Suprapubic skin (tissue), 3 donors: ENCODE measurements at regions not wholly inside any gene's neighbourhood (a gene's known extent, or its start where the extent isn't known, plus 50 kb on each side); places are given as distances from the start of the nearest gene placed in this dataset.

ENCODE experiments used
- EP300 ChIP-seq: sonication (generic); formaldehyde crosslinking; IDR thresholded peaks from one replicate; pipeline ENCODE4 v1.6.1; 2017; ENCODE audit warnings: antibody characterized with exemption
- TF ChIP-seq, protein P1 (sequence below), 2 donors: fragments of 200-600 bp in 1 of 2; fragments of 450-650 bp in 1 of 2; sonication (generic) in 1 of 2; IDR thresholded peaks; one replicate each; pipeline ENCODE4 v1.5.1; 2016 to 2019; ENCODE audit warnings: antibody characterized with exemption in 2 of 2, mild to moderate bottlenecking in 1 of 2, moderate library complexity in 1 of 2

DNA sequence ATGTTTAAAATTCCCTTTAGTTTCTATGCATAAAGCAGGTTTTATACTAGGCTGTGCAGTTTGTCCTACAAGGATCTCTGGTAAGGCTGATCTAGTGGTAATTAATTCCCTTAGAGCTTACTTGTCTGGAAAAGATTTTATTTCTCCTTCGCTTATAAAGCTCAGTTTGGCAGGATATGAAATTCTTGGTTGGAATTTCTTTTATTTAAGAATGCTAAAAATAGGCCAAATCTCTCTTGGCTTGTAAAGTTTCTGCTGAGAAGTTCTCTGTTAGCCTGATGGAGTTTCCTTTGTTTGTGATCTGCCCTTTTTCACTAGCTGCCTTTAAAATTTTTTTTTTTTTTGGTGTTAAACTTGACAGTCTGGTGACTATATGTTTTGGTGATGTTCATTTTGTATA is 237.1 kb upstream of the TLE4 start:
- TF ChIP-seq, protein P1, sequence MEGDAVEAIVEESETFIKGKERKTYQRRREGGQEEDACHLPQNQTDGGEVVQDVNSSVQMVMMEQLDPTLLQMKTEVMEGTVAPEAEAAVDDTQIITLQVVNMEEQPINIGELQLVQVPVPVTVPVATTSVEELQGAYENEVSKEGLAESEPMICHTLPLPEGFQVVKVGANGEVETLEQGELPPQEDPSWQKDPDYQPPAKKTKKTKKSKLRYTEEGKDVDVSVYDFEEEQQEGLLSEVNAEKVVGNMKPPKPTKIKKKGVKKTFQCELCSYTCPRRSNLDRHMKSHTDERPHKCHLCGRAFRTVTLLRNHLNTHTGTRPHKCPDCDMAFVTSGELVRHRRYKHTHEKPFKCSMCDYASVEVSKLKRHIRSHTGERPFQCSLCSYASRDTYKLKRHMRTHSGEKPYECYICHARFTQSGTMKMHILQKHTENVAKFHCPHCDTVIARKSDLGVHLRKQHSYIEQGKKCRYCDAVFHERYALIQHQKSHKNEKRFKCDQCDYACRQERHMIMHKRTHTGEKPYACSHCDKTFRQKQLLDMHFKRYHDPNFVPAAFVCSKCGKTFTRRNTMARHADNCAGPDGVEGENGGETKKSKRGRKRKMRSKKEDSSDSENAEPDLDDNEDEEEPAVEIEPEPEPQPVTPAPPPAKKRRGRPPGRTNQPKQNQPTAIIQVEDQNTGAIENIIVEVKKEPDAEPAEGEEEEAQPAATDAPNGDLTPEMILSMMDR (IDR thresholded peaks at IDR 0.05), result no peak
- TF ChIP-seq EP300, result no peak
